SK-N-SH treated with all-trans-retinoic acid at 6 μM for 48 hours (cell line): ENCODE measurements at regions not wholly inside any gene's neighbourhood (a gene's known extent, or its start where the extent isn't known, plus 50 kb on each side); places are given as distances from the start of the nearest gene placed in this dataset.

Source experiments
- RARB ChIP-seq: fragments of 250-450 bp; sonication (Bioruptor Pico); IDR thresholded peaks from 2 replicates; pipeline ENCODE4 v1.8.0; 2021; ENCODE audit warnings: mild to moderate bottlenecking, moderate library complexity
- TOX ChIP-seq: fragments of 250-450 bp; sonication (Bioruptor Pico); IDR thresholded peaks from 2 replicates; pipeline ENCODE4 v1.8.0; 2021; ENCODE audit warnings: mild to moderate bottlenecking, moderate library complexity, borderline replicate concordance
- ZFP3 ChIP-seq: fragments of 250-450 bp; sonication (Bioruptor Pico); IDR thresholded peaks from 2 replicates; pipeline ENCODE4 v1.5.0; 2020; ENCODE audit warnings: mild to moderate bottlenecking, moderate library complexity
- ZFP30 ChIP-seq: fragments of 450-650 bp; formaldehyde crosslinking; IDR thresholded peaks from 2 replicates; pipeline ENCODE4 v1.5.0; 2022; ENCODE audit warnings: mild to moderate bottlenecking, moderate library complexity
- ZNF565 ChIP-seq: fragments of 450-650 bp; formaldehyde crosslinking; conservative IDR thresholded peaks from 2 replicates; pipeline ENCODE4 v1.5.0; 2020; ENCODE audit warnings: low read depth, mild to moderate bottlenecking, moderate library complexity
- TF ChIP-seq, protein P1 (sequence below): fragments of 250-450 bp; sonication (Bioruptor Pico); IDR thresholded peaks from 2 replicates; pipeline ENCODE4 v1.8.0; 2021; ENCODE audit warnings: low read depth, mild to moderate bottlenecking, moderate library complexity, borderline replicate concordance
- TF ChIP-seq, protein P2 (sequence below): fragments of 250-450 bp; sonication (Bioruptor Pico); IDR thresholded peaks from 2 replicates; pipeline ENCODE4 v1.5.1; 2020; ENCODE audit warnings: low read depth, mild to moderate bottlenecking, moderate library complexity

DNA sequence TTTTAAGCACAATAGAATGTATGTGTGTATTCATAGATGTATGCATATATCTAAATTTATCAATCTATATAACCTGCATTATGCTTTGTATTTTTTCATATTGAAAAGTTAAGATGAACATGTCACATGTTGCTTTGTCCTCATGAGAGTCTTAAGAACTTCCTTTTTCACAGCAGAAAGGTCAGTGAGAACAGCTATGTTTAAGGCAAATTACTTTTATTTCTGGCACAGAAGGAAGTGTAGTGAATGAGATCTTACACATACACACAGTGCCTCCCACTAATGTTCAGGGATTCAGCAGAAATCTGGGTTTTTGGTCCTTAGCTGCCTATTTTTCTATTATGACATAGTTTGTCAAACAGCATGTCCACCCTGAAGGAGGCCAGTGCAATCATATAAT is 134.8 kb downstream of the TMEM26 start:
- TF ChIP-seq, protein P1, sequence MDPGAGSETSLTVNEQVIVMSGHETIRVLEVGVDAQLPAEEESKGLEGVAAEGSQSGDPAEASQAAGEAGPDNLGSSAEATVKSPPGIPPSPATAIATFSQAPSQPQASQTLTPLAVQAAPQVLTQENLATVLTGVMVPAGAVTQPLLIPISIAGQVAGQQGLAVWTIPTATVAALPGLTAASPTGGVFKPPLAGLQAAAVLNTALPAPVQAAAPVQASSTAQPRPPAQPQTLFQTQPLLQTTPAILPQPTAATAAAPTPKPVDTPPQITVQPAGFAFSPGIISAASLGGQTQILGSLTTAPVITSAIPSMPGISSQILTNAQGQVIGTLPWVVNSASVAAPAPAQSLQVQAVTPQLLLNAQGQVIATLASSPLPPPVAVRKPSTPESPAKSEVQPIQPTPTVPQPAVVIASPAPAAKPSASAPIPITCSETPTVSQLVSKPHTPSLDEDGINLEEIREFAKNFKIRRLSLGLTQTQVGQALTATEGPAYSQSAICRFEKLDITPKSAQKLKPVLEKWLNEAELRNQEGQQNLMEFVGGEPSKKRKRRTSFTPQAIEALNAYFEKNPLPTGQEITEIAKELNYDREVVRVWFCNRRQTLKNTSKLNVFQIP (CRISPR knock-in tag) = no peak
- no peak for TF ChIP-seq ZFP3
- no peak for TF ChIP-seq TOX (CRISPR knock-in tag)
- TF ChIP-seq RARB (CRISPR knock-in tag) = no peak
- TF ChIP-seq ZFP30 (CRISPR knock-in tag) = no peak
- TF ChIP-seq, protein P2, sequence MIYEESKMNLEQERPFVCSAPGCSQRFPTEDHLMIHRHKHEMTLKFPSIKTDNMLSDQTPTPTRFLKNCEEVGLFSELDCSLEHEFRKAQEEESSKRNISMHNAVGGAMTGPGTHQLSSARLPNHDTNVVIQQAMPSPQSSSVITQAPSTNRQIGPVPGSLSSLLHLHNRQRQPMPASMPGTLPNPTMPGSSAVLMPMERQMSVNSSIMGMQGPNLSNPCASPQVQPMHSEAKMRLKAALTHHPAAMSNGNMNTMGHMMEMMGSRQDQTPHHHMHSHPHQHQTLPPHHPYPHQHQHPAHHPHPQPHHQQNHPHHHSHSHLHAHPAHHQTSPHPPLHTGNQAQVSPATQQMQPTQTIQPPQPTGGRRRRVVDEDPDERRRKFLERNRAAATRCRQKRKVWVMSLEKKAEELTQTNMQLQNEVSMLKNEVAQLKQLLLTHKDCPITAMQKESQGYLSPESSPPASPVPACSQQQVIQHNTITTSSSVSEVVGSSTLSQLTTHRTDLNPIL (CRISPR knock-in tag) = no peak
- TF ChIP-seq ZNF565 = no peak
